Anterior cingulate cortex (tissue), 58 donors: ENCODE measurements at regions not wholly inside any gene's neighbourhood (a gene's known extent, or its start where the extent isn't known, plus 50 kb on each side); places are given as distances from the start of the nearest gene placed in this dataset.
"Not testable (repeated sequence)": the region's sequence is repeated elsewhere in the genome, so short reads cannot be mapped to it uniquely, and the experiment has no call there.

Experiments
- DNase-seq, 58 donors: peaks; one replicate each; lab custom pipeline; 2025; lab: John Stamatoyannopoulos, UW

GRCh38 chr10:109218207-109218606 is 705.1 kb downstream of the XPNPEP1 start:
- no peak for DNase-seq

- DNase-seq: no peak
Observed at GRCh38 chr10:109215291-109216075, 707.8 kb downstream of the XPNPEP1 start.

GRCh38 chr10:109214891-109215290 is 708.4 kb downstream of the XPNPEP1 start:
- not testable (repeated sequence) for DNase-seq

- no peak for DNase-seq
Observed at GRCh38 chr10:109207361-109207760, 716.0 kb downstream of the XPNPEP1 start.

- no peak for DNase-seq
Observed at GRCh38 chr10:109205929-109206585, 717.3 kb downstream of the XPNPEP1 start.

GRCh38 chr10:109203646-109204353 is 719.5 kb downstream of the XPNPEP1 start:
- DNase-seq: no peak

- no peak for DNase-seq
Observed at GRCh38 chr10:109202111-109202510, 721.2 kb downstream of the XPNPEP1 start.

- peak in 1 of 58 donors; percentile 0 for DNase-seq
Observed at GRCh38 chr10:109200646-109201045, 722.7 kb downstream of the XPNPEP1 start.

- no peak for DNase-seq
Observed at GRCh38 chr10:109191823-109192222, 731.5 kb downstream of the XPNPEP1 start.

- no peak for DNase-seq
Observed at GRCh38 chr10:109191341-109191740, 732.0 kb downstream of the XPNPEP1 start.

GRCh38 chr10:109187677-109188076 is 735.6 kb downstream of the XPNPEP1 start:
- no peak for DNase-seq

GRCh38 chr10:109183366-109183765 is 739.9 kb downstream of the XPNPEP1 start:
- DNase-seq: no peak

- DNase-seq: no peak
Observed at GRCh38 chr10:109178591-109178990, 744.7 kb downstream of the XPNPEP1 start.

- DNase-seq: no peak
Observed at GRCh38 chr10:109174526-109174925, 748.8 kb downstream of the XPNPEP1 start.

GRCh38 chr10:109173937-109174336 is 749.4 kb downstream of the XPNPEP1 start:
- DNase-seq: no peak

- no peak for DNase-seq
Observed at GRCh38 chr10:109173121-109173520, 750.2 kb downstream of the XPNPEP1 start.

- DNase-seq: no peak
Observed at GRCh38 chr10:109166935-109167334, 756.4 kb downstream of the XPNPEP1 start.

GRCh38 chr10:109159351-109159750 is 764.0 kb downstream of the XPNPEP1 start:
- DNase-seq: no peak

GRCh38 chr10:109156396-109156795 is 766.9 kb downstream of the XPNPEP1 start:
- no peak for DNase-seq

- DNase-seq: no peak
Observed at GRCh38 chr10:109149666-109150350, 773.5 kb downstream of the XPNPEP1 start.

GRCh38 chr10:109127363-109127762 is 795.9 kb downstream of the XPNPEP1 start:
- no peak for DNase-seq
